ENCODE measurements at regions not wholly inside any gene's neighbourhood (a gene's known extent, or its start where the extent isn't known, plus 50 kb on each side); places are given as distances from the start of the nearest gene placed in this dataset.
"Not testable (repeated sequence)": the region's sequence is repeated elsewhere in the genome, so short reads cannot be mapped to it uniquely, and the experiment has no call there.

DNA sequence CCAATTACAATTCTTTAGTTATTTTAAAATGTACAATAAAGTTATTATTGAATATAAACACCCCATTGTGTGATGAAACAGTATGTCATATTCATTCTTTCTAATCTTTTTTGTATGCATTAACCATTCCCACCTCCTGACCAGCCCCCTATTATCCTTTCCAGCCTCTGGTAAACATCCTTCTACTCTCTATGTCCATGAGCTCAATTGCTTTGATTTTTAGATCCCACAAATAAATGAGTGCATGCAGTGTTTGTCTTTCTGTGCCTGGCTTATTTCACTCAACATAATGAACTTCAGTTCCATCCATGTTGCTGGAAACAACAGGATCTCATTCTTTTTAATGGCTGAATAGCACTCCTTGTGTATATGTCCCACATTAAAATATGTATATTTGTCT lies 1858.9 kb upstream of the C9orf72 start:
- Histone ChIP-seq H3K4me1 (ENCODE audit: control insufficient read depth, insufficient read depth, low read length) (no peaks in the 10 kb centered on the region), H3K27ac (ENCODE audit: extremely low read depth, low read depth, low read length) (no peak overlapping the region), H3K36me3 (ENCODE audit: control insufficient read depth in 2 of 2, insufficient read depth in 1 of 2, low read length in 2 of 2) (no peaks in the 10 kb centered on the region), H3K9me3 (ENCODE audit: control insufficient read depth, insufficient read depth, low read depth, low read length) (no peaks in the 10 kb centered on the region), H3K4me3 (ENCODE audit: low read depth, low read length) (no peak overlapping the region)
- TF ChIP-seq ZBTB10 (tag by site-specific recombination; IDR thresholded peaks at IDR 0.05) = no peak
- TF ChIP-seq, protein P1, sequence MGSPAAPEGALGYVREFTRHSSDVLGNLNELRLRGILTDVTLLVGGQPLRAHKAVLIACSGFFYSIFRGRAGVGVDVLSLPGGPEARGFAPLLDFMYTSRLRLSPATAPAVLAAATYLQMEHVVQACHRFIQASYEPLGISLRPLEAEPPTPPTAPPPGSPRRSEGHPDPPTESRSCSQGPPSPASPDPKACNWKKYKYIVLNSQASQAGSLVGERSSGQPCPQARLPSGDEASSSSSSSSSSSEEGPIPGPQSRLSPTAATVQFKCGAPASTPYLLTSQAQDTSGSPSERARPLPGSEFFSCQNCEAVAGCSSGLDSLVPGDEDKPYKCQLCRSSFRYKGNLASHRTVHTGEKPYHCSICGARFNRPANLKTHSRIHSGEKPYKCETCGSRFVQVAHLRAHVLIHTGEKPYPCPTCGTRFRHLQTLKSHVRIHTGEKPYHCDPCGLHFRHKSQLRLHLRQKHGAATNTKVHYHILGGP (tag by site-specific recombination; IDR thresholded peaks at IDR 0.05) = no peak
- no peak for TF ChIP-seq ZNF112 (tag by site-specific recombination; IDR thresholded peaks at IDR 0.05)
- TF ChIP-seq ZNF768 (tag by site-specific recombination; IDR thresholded peaks at IDR 0.05) = no peak
- TF ChIP-seq ZNF792 (tag by site-specific recombination; IDR thresholded peaks at IDR 0.05) = no peak
- TF ChIP-seq, protein P2, sequence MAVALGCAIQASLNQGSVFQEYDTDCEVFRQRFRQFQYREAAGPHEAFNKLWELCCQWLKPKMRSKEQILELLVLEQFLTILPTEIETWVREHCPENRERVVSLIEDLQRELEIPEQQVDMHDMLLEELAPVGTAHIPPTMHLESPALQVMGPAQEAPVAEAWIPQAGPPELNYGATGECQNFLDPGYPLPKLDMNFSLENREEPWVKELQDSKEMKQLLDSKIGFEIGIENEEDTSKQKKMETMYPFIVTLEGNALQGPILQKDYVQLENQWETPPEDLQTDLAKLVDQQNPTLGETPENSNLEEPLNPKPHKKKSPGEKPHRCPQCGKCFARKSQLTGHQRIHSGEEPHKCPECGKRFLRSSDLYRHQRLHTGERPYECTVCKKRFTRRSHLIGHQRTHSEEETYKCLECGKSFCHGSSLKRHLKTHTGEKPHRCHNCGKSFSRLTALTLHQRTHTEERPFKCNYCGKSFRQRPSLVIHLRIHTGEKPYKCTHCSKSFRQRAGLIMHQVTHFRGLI (tag by site-specific recombination; IDR thresholded peaks at IDR 0.05) = no peak
- TF ChIP-seq ZNF670 (tag by site-specific recombination; IDR thresholded peaks at IDR 0.05; ENCODE audit: low read depth) = no peak
- no peak for TF ChIP-seq ELK4 (IDR thresholded peaks at IDR 0.05; ENCODE audit: borderline replicate concordance, low read depth, low read length)
- no peak for TF ChIP-seq ZNF155 (tag by site-specific recombination; IDR thresholded peaks at IDR 0.05)
- TF ChIP-seq ZNF394 (tag by site-specific recombination; IDR thresholded peaks at IDR 0.05; ENCODE audit: borderline replicate concordance) = no peak
- TF ChIP-seq ZNF214 (tag by site-specific recombination; IDR thresholded peaks at IDR 0.05; ENCODE audit: borderline replicate concordance) = no peak
- TF ChIP-seq, protein P3, sequence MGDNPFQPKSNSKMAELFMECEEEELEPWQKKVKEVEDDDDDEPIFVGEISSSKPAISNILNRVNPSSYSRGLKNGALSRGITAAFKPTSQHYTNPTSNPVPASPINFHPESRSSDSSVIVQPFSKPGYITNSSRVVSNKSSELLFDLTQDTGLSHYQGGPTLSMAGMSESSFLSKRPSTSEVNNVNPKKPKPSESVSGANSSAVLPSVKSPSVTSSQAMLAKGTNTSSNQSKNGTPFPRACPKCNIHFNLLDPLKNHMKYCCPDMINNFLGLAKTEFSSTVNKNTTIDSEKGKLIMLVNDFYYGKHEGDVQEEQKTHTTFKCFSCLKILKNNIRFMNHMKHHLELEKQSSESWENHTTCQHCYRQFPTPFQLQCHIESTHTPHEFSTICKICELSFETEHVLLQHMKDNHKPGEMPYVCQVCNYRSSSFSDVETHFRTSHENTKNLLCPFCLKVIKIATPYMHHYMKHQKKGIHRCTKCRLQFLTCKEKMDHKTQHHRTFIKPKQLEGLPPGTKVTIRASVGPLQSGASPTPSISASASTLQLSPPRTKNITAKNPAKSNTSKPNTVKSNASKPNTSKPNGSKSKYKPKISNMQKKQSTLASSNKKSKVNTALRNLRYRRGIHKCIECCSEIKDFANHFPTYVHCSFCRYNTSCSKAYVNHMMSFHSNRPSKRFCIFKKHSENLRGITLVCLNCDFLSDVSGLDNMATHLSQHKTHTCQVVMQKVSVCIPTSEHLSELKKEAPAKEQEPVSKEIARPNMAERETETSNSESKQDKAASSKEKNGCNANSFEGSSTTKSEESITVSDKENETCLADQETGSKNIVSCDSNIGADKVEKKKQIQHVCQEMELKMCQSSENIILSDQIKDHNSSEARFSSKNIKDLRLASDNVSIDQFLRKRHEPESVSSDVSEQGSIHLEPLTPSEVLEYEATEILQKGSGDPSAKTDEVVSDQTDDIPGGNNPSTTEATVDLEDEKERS (tag by site-specific recombination; IDR thresholded peaks at IDR 0.05) = no peak
- TF ChIP-seq ZNF354C (tag by site-specific recombination; IDR thresholded peaks at IDR 0.05; ENCODE audit: borderline replicate concordance, low read depth) = no peak
- no peak for TF ChIP-seq ZNF785 (tag by site-specific recombination; IDR thresholded peaks at IDR 0.05)
- no peak for TF ChIP-seq ZNF350 (tag by site-specific recombination; IDR thresholded peaks at IDR 0.05)
- no peak for TF ChIP-seq ZNF362 (tag by site-specific recombination; IDR thresholded peaks at IDR 0.05)
- ChIA-PET CTCF (no interaction called here), POLR2A (no interaction called here)

DNA sequence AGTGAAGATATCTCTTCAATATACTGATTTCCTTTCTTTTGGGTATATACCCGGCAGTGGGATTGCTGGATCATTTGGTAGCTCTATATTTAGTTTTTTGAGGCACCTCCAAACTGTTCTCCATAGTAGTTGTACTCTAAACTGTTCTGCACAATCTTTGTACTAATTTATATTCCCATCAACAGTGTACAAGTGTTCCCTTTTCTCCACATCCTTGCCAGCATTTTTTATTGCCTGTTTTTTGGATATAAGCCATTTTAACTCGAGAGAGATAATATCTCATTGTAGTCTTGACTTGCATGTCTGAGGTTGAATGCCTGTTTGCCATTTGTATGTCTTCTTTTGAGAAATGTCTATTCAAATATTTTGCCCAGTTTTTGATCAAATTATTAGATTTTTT lies 1859.4 kb upstream of the C9orf72 start:
- H3K4me3 ChIP-seq (ENCODE audit: low read depth, low read length); CTCF ChIA-PET; H3K36me3 ChIP-seq (ENCODE audit: control insufficient read depth in 2 of 2, insufficient read depth in 1 of 2, low read length in 2 of 2); H3K4me1 ChIP-seq (ENCODE audit: control insufficient read depth, insufficient read depth, low read length); H3K27ac ChIP-seq (ENCODE audit: extremely low read depth, low read depth, low read length); H3K9me3 ChIP-seq (ENCODE audit: control insufficient read depth, insufficient read depth, low read depth, low read length); POLR2A ChIA-PET: not testable (repeated sequence)

Measured in HEK293 (cell line).